ENCODE measurements at regions not wholly inside any gene's neighbourhood (a gene's known extent, or its start where the extent isn't known, plus 50 kb on each side); places are given as distances from the start of the nearest gene placed in this dataset.

- DNase-seq (ENCODE audit: low spot score): no peak
- H3K4me1 ChIP-seq: no peaks in the 10 kb centered on the region
- H3K27ac ChIP-seq: no peak overlapping the region
- no peak for TF ChIP-seq CTCF (IDR thresholded peaks at IDR 0.05)
- no peaks in the 10 kb centered on the region for H3K9me3 ChIP-seq
- no peaks in the 10 kb centered on the region for H3K36me3 ChIP-seq
- no peak overlapping the region for H3K4me3 ChIP-seq
- H3K27me3 ChIP-seq: no peaks in the 10 kb centered on the region
Observed at GRCh38 chr5:174383210-174384167, 338.0 kb downstream of the NSG2 start.

- Histone ChIP-seq H3K27ac (no peak overlapping the region), H3K4me1 (no peaks in the 10 kb centered on the region)
- no peak for DNase-seq (ENCODE audit: low spot score)
Observed at GRCh38 chr5:174384509-174384947, 339.0 kb downstream of the NSG2 start.

DNA sequence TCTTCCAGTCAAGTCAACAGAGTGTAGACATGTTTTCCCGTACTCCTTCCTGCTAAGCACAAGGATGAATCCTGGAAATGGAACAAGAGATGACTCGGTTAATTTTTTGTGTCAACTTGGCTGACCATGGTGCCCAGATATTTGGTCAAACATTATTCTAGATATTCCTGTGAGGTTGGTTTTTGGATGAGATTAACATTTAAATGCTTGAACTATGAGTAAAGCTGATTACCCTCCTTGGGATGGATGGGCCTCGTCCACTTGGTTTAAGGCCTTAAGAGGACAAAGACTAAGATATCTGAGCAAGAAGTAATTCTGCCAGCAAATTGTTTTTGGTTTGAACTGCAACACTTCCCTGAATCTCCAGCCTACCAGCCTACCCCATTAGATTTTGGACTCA, 338.1 kb upstream of the MSX2 start:
- H3K27me3 ChIP-seq: no peaks in the 10 kb centered on the region
- no peaks in the 10 kb centered on the region for H3K4me1 ChIP-seq
- H3K9me3 ChIP-seq: no peaks in the 10 kb centered on the region
- no peak for DNase-seq (ENCODE audit: low spot score)
- H3K27ac ChIP-seq: no peak overlapping the region
- no peaks in the 10 kb centered on the region for H3K36me3 ChIP-seq
- H3K4me3 ChIP-seq: no peak overlapping the region
- TF ChIP-seq CTCF (IDR thresholded peaks at IDR 0.05): no peak

More at GRCh38 chr5:174384509-174384947, 339.0 kb downstream of the NSG2 start:
- Histone ChIP-seq H3K36me3 (no peaks in the 10 kb centered on the region), H3K9me3 (no peaks in the 10 kb centered on the region), H3K4me3 (no peak overlapping the region), H3K27me3 (no peaks in the 10 kb centered on the region)
- no peak for TF ChIP-seq CTCF (IDR thresholded peaks at IDR 0.05)

DNA sequence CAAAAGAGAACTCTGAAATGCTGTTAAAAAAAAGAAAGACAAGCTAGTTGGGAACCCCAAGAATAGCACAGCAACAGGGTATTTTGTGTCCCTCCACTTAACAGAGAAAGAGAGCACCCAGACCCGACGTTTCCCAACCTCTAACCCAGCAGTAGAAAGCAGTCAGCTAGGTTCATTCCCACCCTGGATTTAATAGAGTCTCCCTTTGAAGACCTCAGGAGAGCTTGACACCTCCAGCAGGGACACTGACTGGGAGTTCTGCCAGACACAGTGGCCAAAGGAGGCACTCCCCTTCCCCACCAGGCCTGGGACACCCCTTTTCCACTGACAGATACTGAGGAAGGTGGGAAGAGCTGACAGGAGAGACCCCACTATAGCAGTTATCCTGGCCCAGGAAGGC, 337.5 kb upstream of the MSX2 start:
- no peaks in the 10 kb centered on the region for H3K27me3 ChIP-seq
- no peak for TF ChIP-seq CTCF (IDR thresholded peaks at IDR 0.05)
- H3K27ac ChIP-seq: no peak overlapping the region

DNA sequence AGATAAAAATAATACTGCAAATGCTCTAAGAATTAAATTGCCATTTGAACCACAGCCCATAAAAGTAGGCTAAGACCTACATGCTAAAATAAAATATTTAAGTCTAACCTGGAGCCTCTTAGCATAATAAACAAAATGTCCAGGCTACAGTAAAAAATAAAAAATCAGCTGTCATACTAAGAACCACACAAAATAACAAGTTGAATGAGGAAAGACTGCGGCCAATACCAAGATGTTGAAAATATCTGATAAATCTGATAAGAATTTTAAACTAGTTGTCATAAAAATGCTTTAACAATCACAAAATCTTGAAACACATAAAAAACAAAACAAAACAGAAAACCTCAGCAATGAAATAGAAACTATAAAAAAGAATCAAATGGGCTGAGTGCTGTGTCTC, 336.9 kb upstream of the MSX2 start:
- no peaks in the 10 kb centered on the region for H3K27me3 ChIP-seq

More for the DNA sequence above, 337.5 kb upstream of the MSX2 start:
- Histone ChIP-seq H3K9me3 (no peaks in the 10 kb centered on the region), H3K4me1 (no peaks in the 10 kb centered on the region), H3K4me3 (no peak overlapping the region), H3K36me3 (no peaks in the 10 kb centered on the region)
- DNase-seq (ENCODE audit: low spot score): no peak

More for the DNA sequence above, 336.9 kb upstream of the MSX2 start:
- H3K4me3 ChIP-seq: no peak overlapping the region
- no peaks in the 10 kb centered on the region for H3K36me3 ChIP-seq
- H3K4me1 ChIP-seq: no peaks in the 10 kb centered on the region
- no peak for TF ChIP-seq CTCF (IDR thresholded peaks at IDR 0.05)
- no peaks in the 10 kb centered on the region for H3K9me3 ChIP-seq
- H3K27ac ChIP-seq: no peak overlapping the region
- DNase-seq (ENCODE audit: low spot score): no peak
